GM18507 (cell line): ENCODE measurements at regions not wholly inside any gene's neighbourhood (a gene's known extent, or its start where the extent isn't known, plus 50 kb on each side); places are given as distances from the start of the nearest gene placed in this dataset.
"Not testable (repeated sequence)": the region's sequence is repeated elsewhere in the genome, so short reads cannot be mapped to it uniquely, and the experiment has no call there.

Source experiments
- DNase-seq: peaks from one replicate; pipeline ENCODE4 v3.0.0; 2011; ENCODE audit warnings: low read depth; ENCODE audit not compliant: insufficient read length; ENCODE audit errors: extremely low spot score
- FAIRE-seq: peaks from 2 replicates; lab custom pipeline; 2011; peaks lifted over from hg19 to GRCh38; lab: Jason Lieb, UNC

- FAIRE-seq (no peak), DNase-seq (no peak)
These were observed 57.0 kb upstream of the NID2 start for GRCh38 chr14:52125885-52126284.

DNA sequence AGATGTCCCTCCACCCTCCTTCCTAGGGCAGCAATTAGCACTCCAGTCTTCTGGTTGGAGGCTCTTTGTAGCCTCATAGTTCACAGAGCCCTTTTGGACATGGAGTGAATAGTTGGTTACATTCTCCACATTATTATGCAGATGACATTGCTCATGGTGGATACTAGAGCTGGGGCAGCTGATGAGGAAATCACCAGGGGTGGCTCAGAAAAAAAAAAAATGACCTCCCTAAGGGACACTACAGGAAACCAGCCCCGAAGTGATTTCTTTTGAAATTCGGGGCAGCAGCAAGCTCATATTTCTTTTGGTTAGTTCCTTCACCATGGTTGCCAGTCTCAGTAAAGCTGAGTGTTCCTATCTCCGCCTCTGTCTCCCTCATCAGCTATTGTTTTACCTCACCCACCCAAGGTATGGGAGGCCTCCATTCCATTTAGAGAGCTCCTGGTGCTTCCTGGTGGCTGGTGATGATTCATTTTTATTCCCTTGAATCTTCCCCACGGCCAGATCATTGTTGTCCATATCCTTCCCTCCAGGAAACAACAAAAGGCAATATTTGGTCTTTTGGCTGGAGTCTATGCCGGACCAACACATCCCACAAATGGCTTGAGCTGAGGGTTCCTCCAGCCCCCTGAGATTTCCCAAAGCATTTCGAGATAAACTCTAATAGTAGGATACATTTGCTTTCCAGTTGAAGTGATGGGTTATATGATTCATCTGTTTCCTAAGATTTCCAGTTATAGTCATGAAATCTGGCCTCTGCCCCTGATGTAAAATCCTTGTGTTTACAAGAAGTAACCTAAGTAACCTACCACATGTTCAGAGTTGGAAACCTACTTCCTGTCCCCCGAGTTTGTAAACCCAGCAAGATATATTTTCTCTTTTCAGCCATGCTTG is 56.2 kb upstream of the NID2 start:
- no peak for DNase-seq

GRCh38 chr14:52122163-52122562 is 53.3 kb upstream of the NID2 start:
- FAIRE-seq, DNase-seq: not testable (repeated sequence)

More for the DNA sequence above, 56.2 kb upstream of the NID2 start:
- no peak for FAIRE-seq

DNA sequence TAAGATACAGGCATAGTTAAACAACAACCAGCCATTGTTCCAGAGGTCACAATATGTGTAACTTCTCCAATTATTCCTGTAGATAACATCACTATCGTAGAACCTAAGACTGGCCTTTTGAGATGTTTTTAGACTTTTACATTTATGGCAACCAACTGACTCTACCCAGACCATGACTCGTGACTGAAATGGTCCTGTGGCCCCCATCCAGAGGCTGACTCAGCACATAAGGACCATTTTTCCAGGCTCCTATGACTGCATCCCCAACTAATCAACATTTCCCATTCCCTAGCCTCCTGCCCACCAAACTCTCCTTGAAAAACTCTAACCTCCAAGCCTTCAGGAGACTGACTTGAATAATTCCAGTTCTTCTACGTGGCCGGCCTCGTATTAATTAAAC is 52.6 kb upstream of the NID2 start:
- no peak for DNase-seq
- FAIRE-seq: no peak

DNA sequence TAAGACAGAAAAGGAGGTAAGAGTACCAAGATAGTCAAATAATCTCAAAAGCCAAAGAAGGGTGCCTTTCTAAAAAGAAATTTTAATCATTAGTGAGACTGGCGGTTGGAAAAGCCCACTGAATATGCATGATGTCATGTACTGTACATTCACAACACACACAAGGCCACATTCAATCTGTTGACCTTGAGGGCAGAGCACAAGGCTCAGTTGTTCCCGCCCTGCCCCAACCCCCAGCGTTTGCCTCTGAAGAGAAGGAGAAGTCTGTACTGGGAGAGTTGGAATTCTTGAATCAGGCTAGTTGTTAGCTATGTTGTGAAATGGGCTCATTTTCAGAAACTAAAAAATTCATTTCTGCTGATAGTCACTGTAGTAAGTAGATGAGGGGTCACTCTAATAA is 50.2 kb upstream of the NID2 start:
- DNase-seq (no peak), FAIRE-seq (no peak)
